Colon (tissue), 2 donors: ENCODE measurements at regions not wholly inside any gene's neighbourhood (a gene's known extent, or its start where the extent isn't known, plus 50 kb on each side); places are given as distances from the start of the nearest gene placed in this dataset.

ENCODE experiments used
- FAIRE-seq: peaks from 2 replicates; lab custom pipeline; 2012; peaks lifted over from hg19 to GRCh38; lab: Jason Lieb, UNC
- donor health status: control.
- donor health status: control.

- no peak for FAIRE-seq
Observed at GRCh38 chr20:51266353-51266752, 243.4 kb upstream of the KCNG1 start.

GRCh38 chr20:51265361-51265760 is 242.5 kb upstream of the KCNG1 start:
- no peak for FAIRE-seq

- FAIRE-seq = no peak
Observed at GRCh38 chr20:51262240-51262639, 239.3 kb upstream of the KCNG1 start.

GRCh38 chr20:51259455-51259854 is 236.5 kb upstream of the KCNG1 start:
- no peak for FAIRE-seq

- FAIRE-seq = no peak
Observed at GRCh38 chr20:51258582-51259165, 235.8 kb upstream of the KCNG1 start.

- no peak for FAIRE-seq
Observed at GRCh38 chr20:51255417-51255816, 232.5 kb upstream of the KCNG1 start.

- no peak for FAIRE-seq
Observed at GRCh38 chr20:51253280-51253679, 230.4 kb upstream of the KCNG1 start.

GRCh38 chr20:51249781-51250180 is 226.9 kb upstream of the KCNG1 start:
- no peak for FAIRE-seq

GRCh38 chr20:51249215-51249614 is 226.3 kb upstream of the KCNG1 start:
- FAIRE-seq = no peak

GRCh38 chr20:51244466-51244865 is 221.6 kb upstream of the KCNG1 start:
- no peak for FAIRE-seq

- no peak for FAIRE-seq
Observed at GRCh38 chr20:51238675-51239305, 215.9 kb upstream of the KCNG1 start.

- FAIRE-seq = no peak
Observed at GRCh38 chr20:51237791-51238190, 214.9 kb upstream of the KCNG1 start.

- no peak for FAIRE-seq
Observed at GRCh38 chr20:51237278-51237677, 214.4 kb upstream of the KCNG1 start.

GRCh38 chr20:51236421-51236820 is 213.5 kb upstream of the KCNG1 start:
- no peak for FAIRE-seq

- no peak for FAIRE-seq
Observed at GRCh38 chr20:51233345-51233744, 210.4 kb upstream of the KCNG1 start.

- FAIRE-seq = no peak
Observed at GRCh38 chr20:51230727-51231126, 207.8 kb upstream of the KCNG1 start.

GRCh38 chr20:51228763-51229162 is 205.9 kb upstream of the KCNG1 start:
- peak; percentile 99 for FAIRE-seq

GRCh38 chr20:51227744-51228143 is 204.8 kb upstream of the KCNG1 start:
- no peak for FAIRE-seq

GRCh38 chr20:51223183-51223720 is 200.3 kb upstream of the KCNG1 start:
- FAIRE-seq = no peak

GRCh38 chr20:51221791-51222408 is 199.0 kb upstream of the KCNG1 start:
- no peak for FAIRE-seq

GRCh38 chr20:51221103-51221502 is 198.2 kb upstream of the KCNG1 start:
- no peak for FAIRE-seq

- no peak for FAIRE-seq
Observed at GRCh38 chr20:51220293-51220706, 197.4 kb upstream of the KCNG1 start.

- no peak for FAIRE-seq
Observed at GRCh38 chr20:51219544-51219943, 196.6 kb upstream of the KCNG1 start.

- FAIRE-seq = no peak
Observed at GRCh38 chr20:51218603-51219002, 195.7 kb upstream of the KCNG1 start.
